Effector memory CD8-positive, alpha-beta T cell (primary cell): ENCODE measurements at regions not wholly inside any gene's neighbourhood (a gene's known extent, or its start where the extent isn't known, plus 50 kb on each side); places are given as distances from the start of the nearest gene placed in this dataset.
"Not testable (repeated sequence)": the region's sequence is repeated elsewhere in the genome, so short reads cannot be mapped to it uniquely, and the experiment has no call there.

Source experiments
- ATAC-seq: fragments of 150-1000 bp; cut with Tn5 transposase; replicated peaks from 2 replicates; pipeline ENCODE4 v1.10.0; 2021; ENCODE audit warnings: mild to moderate bottlenecking, moderate library complexity
- DNase-seq, 3 experiments: peaks; one replicate each; pipeline ENCODE4 v3.0.0; 2021
- H3K27ac Mint-ChIP-seq, 2 donors: one replicate each; pipeline ENCODE4 v1.8.0; 2022; ENCODE audit warnings: mild to moderate bottlenecking in 2 of 2, mixed read lengths in 2 of 2, moderate library complexity in 2 of 2
- H3K27me3 Mint-ChIP-seq, 2 donors: one replicate each; pipeline ENCODE4 v1.8.0; 2022; ENCODE audit warnings: mixed read lengths in 2 of 2
- H3K36me3 Mint-ChIP-seq: one replicate; pipeline ENCODE4 v1.8.0; 2022; ENCODE audit warnings: mild to moderate bottlenecking, moderate library complexity, mixed read lengths; ENCODE audit not compliant: insufficient read depth
- H3K4me1 Mint-ChIP-seq, 2 donors: one replicate each; pipeline ENCODE4 v1.8.0; 2022; ENCODE audit warnings: low read depth in 2 of 2, mixed read lengths in 2 of 2
- H3K4me3 Mint-ChIP-seq, 2 donors: one replicate each; pipeline ENCODE4 v1.8.0; 2022; ENCODE audit warnings: mild to moderate bottlenecking in 2 of 2, mixed read lengths in 2 of 2, moderate library complexity in 2 of 2
- H3K9me3 Mint-ChIP-seq, 2 donors: one replicate each; pipeline ENCODE4 v1.8.0; 2022; ENCODE audit warnings: mixed read lengths in 2 of 2

DNA sequence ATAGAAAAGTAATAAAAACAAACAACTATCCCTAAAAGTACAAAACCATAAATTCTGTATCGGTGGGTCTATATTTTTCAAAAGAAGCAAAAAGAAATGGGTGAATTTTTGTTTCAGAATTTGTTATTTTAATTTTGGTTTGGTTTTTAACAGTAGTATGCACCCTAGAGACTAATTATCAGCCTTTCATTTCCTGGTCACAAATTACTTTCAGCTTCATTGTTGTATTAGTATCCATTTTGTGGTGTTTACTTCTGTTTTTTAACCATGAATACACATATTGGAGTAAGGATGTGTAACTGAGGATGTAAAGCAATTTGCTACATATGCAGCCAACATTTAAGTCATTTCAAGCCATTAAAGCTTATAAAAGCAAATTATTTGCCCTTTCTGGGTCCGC lies 97.8 kb downstream of the LUZP4 start:
- ATAC-seq (no peak), DNase-seq (no peak)
- H3K27me3 Mint-ChIP-seq: no peaks in the 10 kb centered on the region
- H3K36me3 Mint-ChIP-seq: no peaks in the 10 kb centered on the region
- no peaks in the 10 kb centered on the region for H3K4me1 Mint-ChIP-seq
- H3K27ac Mint-ChIP-seq: no peak overlapping the region
- H3K4me3 Mint-ChIP-seq: no peak overlapping the region
- H3K9me3 Mint-ChIP-seq: peaks cover under 1 to 1% of the 10 kb centered on the region in 2 donors

DNA sequence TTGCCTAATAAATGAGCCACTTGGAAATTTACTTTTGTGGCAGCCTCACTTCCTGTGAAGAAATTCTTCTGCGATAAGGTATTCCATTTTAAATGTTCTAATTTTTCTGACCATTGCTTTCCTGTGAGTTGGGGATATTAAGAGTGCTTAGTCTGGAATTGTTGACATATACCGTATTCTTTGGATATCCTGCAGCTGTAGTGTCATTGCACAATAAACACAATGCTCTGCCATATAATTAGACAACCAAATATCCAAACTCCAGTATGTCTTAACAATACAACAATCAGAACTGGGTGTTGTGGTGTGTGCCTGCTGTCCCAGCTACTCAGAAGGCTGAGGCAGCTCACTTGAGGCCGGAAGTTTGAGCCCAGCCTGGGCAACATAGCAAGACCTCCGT lies 99.4 kb downstream of the LUZP4 start:
- DNase-seq (no peak), ATAC-seq (no peak)
- Mint-ChIP-seq H3K4me1 (no peaks in the 10 kb centered on the region), H3K9me3 (peaks cover 0 to 1% of the 10 kb centered on the region in 2 donors), H3K36me3 (no peaks in the 10 kb centered on the region), H3K27me3 (no peaks in the 10 kb centered on the region), H3K27ac (no peak overlapping the region), H3K4me3 (no peak overlapping the region)

DNA sequence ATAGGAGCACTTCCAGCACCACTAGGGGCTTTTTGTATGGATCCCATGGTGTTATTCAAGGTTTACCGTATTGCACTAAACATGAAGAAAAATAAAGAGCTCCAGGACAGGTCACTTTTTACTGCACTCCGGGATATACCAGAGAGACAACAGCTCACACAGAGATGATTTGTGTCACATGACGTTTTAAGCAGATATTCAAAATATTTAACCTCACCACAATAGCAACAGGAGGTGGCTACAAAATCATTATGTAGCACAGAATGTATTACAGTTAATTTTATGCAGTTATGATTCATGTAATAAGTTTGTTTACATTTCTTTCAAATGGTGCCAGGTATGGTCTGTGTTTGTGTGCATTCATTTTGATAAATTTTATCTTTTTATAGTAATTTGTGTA lies 100.6 kb downstream of the LUZP4 start:
- Mint-ChIP-seq H3K27ac (no peak overlapping the region), H3K36me3 (no peaks in the 10 kb centered on the region), H3K4me1 (no peaks in the 10 kb centered on the region), H3K9me3 (peaks cover 0 to 1% of the 10 kb centered on the region in 2 donors), H3K27me3 (no peaks in the 10 kb centered on the region), H3K4me3 (no peak overlapping the region)
- DNase-seq: no peak
- no peak for ATAC-seq

DNA sequence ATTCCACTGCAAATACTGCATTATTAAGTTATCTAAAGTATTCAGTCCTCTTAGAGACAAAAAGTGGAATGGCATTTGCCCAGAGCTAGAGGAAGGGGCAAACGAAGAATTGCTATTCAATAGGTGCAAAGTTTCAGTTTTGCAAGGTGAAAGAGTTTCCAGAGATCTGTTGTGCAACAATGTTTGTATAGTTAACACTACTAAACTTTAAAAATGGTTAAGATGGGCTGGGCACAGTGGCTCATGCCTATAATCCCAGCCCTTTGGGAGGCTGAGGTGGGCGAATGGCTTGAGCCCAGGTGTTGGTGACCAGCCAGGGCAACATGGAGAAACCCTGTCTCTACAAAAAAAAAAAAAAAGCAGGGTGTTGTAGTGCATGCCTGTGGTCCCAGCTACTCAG lies 102.5 kb downstream of the LUZP4 start:
- Mint-ChIP-seq H3K27me3 (no peaks in the 10 kb centered on the region), H3K4me3 (no peak overlapping the region), H3K27ac (no peak overlapping the region), H3K9me3 (no peaks in the 10 kb centered on the region), H3K36me3 (no peaks in the 10 kb centered on the region), H3K4me1 (no peaks in the 10 kb centered on the region)
- ATAC-seq (no peak), DNase-seq (no peak)

DNA sequence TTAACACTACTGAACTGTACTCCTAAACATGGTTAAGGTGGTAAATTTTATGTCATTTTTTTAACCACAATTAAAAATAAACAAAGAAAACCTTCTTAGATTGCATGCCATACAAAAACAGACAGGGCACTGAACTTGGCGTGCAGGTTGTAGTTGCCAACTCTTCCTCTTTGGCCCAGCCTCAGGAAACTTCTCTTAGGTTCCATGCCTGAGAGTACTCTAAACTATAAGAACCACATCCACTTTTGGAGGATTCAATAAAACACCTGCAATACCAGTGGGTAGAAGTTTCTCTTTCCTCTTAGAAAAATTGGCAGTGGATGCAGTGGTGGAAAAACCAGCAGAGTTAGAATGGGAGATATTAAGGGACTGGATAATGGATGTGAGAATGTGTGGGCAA lies 103.4 kb downstream of the LUZP4 start:
- Mint-ChIP-seq H3K36me3 (no peaks in the 10 kb centered on the region), H3K9me3 (no peaks in the 10 kb centered on the region), H3K4me1 (no peaks in the 10 kb centered on the region), H3K4me3 (no peak overlapping the region), H3K27me3 (no peaks in the 10 kb centered on the region), H3K27ac (no peak overlapping the region)
- DNase-seq (no peak), ATAC-seq (no peak)

DNA sequence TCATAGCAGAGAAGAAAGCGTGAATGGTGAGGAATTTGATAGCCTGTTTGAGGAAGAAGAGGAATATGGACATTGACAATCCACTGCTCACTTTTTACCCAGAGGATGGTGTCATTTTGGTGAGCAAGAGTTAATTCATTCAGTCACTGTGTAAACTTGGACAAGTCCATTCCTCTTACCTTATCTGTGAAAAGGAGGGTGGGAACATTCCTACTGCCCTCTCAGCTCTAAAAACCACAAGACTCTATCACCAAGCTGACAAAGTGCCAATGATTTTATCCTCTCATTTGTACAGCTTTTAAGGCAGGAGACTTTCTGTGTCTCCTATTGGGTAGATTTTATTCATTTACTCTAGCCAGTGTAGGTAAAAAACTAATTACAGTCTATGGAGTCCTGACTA lies 103.8 kb downstream of the LUZP4 start:
- DNase-seq: no peak
- Mint-ChIP-seq H3K4me3 (no peak overlapping the region), H3K27me3 (no peaks in the 10 kb centered on the region), H3K4me1 (no peaks in the 10 kb centered on the region), H3K27ac (no peak overlapping the region), H3K36me3 (no peaks in the 10 kb centered on the region), H3K9me3 (no peaks in the 10 kb centered on the region)
- no peak for ATAC-seq

DNA sequence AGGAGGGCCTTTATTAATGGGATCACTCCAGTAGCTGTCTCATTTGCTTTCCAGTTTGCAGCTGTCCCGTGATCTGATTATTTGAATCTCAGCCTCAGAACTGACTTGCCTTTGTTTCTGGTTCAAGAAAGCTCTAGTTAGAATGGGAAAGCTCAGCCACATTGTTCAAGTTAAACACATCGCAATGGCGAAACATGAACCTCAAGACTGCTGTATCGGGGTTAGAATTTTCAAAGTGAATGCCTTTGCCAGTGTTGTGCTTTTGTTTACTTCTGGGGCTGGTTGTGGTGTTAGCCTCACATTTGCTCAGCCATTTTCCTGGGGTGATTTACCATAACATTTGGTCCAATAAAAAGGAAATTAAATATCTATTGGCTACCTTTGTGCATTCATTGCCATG lies 105.3 kb downstream of the LUZP4 start:
- not testable (repeated sequence) for H3K4me3 Mint-ChIP-seq, DNase-seq, ATAC-seq, H3K27ac Mint-ChIP-seq, H3K4me1 Mint-ChIP-seq, H3K9me3 Mint-ChIP-seq, H3K36me3 Mint-ChIP-seq, H3K27me3 Mint-ChIP-seq

DNA sequence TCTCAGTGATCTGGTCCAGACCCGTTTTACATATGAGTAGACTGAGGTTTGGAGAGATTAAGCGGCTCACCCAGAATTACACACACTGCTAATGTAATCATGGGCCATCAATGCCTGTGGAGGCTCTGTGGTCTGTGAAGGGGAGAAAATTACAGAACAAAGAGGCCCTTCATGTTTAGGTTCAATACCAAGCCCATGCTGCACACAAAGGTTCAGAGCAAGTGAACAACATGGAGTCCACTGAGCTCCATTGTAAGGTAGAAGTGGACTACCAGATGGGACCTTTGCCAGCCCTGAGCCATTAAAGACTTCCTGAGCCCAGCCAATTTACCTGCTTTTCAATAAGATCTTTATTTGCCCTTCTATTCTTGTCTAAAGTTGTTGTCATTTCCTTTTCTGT lies 109.8 kb downstream of the LUZP4 start:
- H3K4me1 Mint-ChIP-seq: no peaks in the 10 kb centered on the region
- DNase-seq: no peak
- H3K27ac Mint-ChIP-seq: no peak overlapping the region
- no peaks in the 10 kb centered on the region for H3K27me3 Mint-ChIP-seq
- peaks cover 0 to 5% of the 10 kb centered on the region in 2 donors for H3K9me3 Mint-ChIP-seq
- no peak for ATAC-seq
- no peak overlapping the region for H3K4me3 Mint-ChIP-seq
- no peaks in the 10 kb centered on the region for H3K36me3 Mint-ChIP-seq

DNA sequence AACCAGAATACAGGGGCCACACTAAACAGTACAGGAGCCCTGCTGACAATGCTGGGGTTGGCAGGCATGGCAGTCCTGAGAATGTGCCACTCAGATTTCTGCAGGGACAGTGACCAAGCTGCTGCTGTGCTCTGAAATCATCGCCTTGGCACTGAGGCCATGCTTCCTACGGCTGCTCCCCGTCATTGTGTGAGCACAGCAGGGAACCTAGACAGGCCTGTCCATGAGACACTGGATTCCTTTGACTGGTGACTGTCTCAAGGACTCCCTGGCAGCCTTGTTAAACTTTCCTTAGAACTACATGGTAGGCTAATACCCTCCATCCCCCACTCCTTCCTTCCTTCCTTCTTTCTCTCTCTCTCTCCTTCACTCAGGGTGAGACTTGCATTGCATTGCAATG lies 111.4 kb downstream of the LUZP4 start:
- Mint-ChIP-seq H3K4me3 (no peak overlapping the region), H3K27me3 (no peaks in the 10 kb centered on the region), H3K4me1 (no peaks in the 10 kb centered on the region), H3K9me3 (peaks cover 0 to 6% of the 10 kb centered on the region in 2 donors), H3K36me3 (no peaks in the 10 kb centered on the region), H3K27ac (no peak overlapping the region)
- ATAC-seq (no peak), DNase-seq (no peak)

DNA sequence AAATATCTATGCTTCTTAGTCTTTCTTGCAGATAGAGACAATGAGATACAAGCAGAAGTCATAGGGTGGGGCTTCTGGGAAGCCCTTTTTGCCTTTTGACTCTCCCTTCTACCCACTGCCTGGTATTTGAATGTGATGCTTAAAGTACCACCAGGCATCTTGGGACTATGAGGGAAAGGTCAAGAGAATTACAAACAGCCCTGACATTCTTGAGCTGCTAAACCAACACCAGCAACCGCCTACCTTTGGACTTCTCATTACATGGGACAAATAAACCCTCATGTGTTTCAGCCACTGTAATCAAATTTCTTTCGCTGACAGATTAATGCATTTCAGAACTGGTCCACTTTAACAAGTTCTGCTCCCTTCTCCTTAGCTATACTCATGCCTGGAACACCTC lies 112.8 kb downstream of the LUZP4 start:
- Mint-ChIP-seq H3K4me3 (no peak overlapping the region), H3K4me1 (no peaks in the 10 kb centered on the region), H3K9me3 (peaks cover 0 to 6% of the 10 kb centered on the region in 2 donors), H3K36me3 (no peaks in the 10 kb centered on the region), H3K27me3 (no peaks in the 10 kb centered on the region), H3K27ac (no peak overlapping the region)
- DNase-seq: no peak
- no peak for ATAC-seq

DNA sequence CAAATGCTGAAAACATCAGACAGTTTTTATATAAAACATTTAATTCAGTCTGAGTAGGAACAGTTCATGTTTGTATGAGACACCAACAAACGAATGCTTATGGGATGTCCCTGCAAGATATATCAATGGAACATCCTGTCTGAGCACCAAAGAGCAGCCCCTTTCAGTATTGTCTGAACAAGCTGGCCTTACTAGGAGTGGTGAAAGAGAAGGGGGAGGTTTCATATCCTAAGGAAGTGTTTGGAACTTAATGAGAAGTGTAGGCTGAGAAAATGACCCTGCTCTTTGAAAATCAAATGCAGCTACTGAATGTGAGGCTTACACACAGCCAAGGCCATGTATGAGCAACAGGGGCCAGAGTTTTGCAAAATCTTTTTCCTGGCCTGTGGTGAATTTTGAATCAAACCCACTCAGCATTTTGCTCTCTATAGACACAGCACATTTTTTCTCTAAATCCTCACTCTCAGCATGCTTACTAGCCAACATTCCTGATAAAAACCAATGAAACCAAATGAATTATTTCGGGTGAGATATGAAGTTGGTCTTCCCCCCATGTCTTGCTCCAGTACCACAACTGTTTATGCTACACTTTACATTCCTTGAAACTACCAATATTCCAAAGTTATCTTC lies 119.4 kb downstream of the LUZP4 start:
- DNase-seq: no peak
- H3K9me3 Mint-ChIP-seq: peaks cover 5 to 10% of the 10 kb centered on the region in 2 donors
- ATAC-seq: no peak
- H3K4me3 Mint-ChIP-seq: no peak overlapping the region
- H3K36me3 Mint-ChIP-seq: no peaks in the 10 kb centered on the region
- no peak overlapping the region for H3K27ac Mint-ChIP-seq
- no peaks in the 10 kb centered on the region for H3K27me3 Mint-ChIP-seq
- H3K4me1 Mint-ChIP-seq: no peaks in the 10 kb centered on the region

DNA sequence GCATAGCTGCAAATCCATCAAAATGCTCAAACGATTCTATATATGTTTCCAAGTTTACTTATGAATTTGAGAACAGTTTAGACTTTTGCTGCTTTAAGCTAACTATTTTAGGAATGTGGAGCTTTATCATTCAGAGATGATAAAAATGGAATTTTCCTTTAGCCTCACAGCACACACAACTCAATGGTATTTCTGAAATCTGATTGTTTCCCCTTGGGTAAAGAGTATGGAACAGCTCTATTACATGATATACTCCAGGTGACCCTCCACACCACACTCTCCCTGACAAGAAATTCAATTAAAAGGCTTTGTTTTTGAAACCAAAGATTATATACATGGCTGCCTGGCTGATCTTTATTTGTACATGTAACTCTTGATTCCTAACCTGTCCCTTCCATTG lies 120.0 kb downstream of the LUZP4 start:
- DNase-seq (no peak), ATAC-seq (no peak)
- Mint-ChIP-seq H3K36me3 (no peaks in the 10 kb centered on the region), H3K4me1 (no peaks in the 10 kb centered on the region), H3K27me3 (no peaks in the 10 kb centered on the region), H3K27ac (no peak overlapping the region), H3K9me3 (peaks cover 5 to 10% of the 10 kb centered on the region in 2 donors), H3K4me3 (no peak overlapping the region)

DNA sequence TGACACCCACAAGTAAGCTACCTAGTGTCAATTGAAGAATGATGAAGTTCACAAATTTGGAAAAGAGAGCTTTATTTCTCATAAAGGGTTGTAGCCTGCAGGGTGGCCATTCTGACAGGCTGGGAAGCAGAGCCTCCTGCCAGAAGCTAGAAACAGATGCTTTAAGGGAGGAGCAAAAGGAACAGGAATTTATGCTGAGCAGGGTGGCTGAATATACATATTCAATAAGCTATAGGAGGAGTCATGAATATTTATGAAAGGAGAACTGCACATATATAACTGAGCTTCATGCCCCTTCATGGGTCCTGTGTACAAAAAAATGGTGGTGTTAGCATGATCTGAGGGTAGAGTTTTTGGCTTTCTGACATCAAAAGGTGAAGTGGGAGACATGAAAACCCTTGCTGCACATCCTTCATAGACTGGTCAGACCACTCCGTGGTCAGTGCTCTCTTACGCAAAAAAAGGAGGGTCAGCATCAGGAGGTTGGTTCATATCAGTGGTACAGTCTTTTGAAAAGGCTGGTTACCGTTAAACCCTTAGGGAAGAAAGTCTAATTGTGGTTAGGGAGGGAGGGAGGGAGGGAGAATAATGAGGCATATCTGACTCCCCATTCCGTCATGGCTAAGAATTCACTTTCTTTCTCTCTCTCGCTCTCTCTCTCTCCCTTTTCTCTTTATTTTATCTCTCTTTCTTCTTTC lies 121.4 kb downstream of the LUZP4 start:
- H3K9me3 Mint-ChIP-seq: peaks cover 4 to 14% of the 10 kb centered on the region in 2 donors
- no peaks in the 10 kb centered on the region for H3K36me3 Mint-ChIP-seq
- no peak overlapping the region for H3K4me3 Mint-ChIP-seq
- no peak overlapping the region for H3K27ac Mint-ChIP-seq
- no peaks in the 10 kb centered on the region for H3K27me3 Mint-ChIP-seq
- DNase-seq: no peak
- H3K4me1 Mint-ChIP-seq: no peaks in the 10 kb centered on the region
- no peak for ATAC-seq

DNA sequence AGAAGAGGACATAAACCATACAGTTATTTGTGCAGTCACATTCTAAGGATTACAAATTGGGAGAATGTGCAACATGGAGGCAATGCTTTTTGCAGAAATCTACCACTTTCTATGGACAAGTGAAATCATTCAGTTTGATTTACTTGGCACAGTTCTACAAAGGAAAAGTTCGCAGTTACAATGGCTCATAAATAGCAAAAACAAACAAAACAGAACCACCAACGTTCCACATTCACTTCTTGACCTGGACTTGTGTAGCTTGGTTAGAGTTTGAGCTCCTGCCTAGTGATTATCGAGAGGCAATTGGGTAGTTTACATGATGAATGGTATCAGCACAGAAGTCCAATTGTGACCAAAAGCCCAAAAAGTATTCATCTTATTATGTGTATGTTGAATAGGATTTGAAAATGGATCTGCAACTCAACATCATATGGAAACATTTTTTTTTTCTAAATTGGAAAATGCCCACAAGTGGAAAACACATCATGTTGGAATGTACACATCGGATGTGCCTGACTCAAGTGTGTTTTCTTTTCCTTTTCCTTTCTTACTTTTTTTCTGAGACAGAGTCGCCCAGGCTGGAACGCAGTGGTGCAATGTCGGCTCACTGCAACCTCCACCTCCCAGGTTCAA lies 123.8 kb downstream of the LUZP4 start:
- Mint-ChIP-seq H3K27ac (no peak overlapping the region), H3K9me3 (peaks cover 0 to 14% of the 10 kb centered on the region in 2 donors), H3K4me3 (no peak overlapping the region), H3K36me3 (no peaks in the 10 kb centered on the region), H3K4me1 (no peaks in the 10 kb centered on the region), H3K27me3 (no peaks in the 10 kb centered on the region)
- DNase-seq (no peak), ATAC-seq (no peak)
